Left kidney (tissue), 1 donor: ENCODE measurements at regions not wholly inside any gene's neighbourhood (a gene's known extent, or its start where the extent isn't known, plus 50 kb on each side); places are given as distances from the start of the nearest gene placed in this dataset.
"Not testable (repeated sequence)": the region's sequence is repeated elsewhere in the genome, so short reads cannot be mapped to it uniquely, and the experiment has no call there.

Experiments
- DNase-seq: peaks from one replicate; pipeline ENCODE4 v3.0.0-alpha.2; 2013

GRCh38 chr19:57033576-57033975 lies 86.2 kb upstream of the USP29 start:
- no peak for DNase-seq

DNA sequence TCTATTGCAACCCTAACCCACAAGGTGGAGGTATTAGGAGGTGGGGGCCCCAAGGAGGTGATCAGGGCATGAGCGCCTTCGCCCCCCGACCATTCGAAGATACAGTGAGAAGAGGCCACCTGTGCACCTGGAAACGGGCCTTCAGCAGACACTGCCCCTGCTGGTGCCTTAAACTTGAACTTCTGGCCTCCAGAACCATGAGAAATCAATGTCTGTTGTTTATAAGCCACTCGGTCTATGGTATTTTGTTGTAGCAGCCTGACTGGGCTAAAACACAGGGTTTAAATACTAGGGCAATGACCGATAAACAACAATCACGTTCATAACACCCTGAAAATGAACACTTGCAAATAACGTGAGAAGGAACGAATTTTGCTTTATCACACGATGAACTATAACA lies 85.2 kb upstream of the USP29 start:
- DNase-seq: no peak

- not testable (repeated sequence) for DNase-seq
These were observed 84.0 kb upstream of the USP29 start for GRCh38 chr19:57035740-57036139.

- peak; percentile 46 for DNase-seq
These were observed 82.2 kb upstream of the USP29 start for GRCh38 chr19:57037556-57037955.

GRCh38 chr19:57047743-57048142 lies 72.0 kb upstream of the USP29 start:
- no peak for DNase-seq

GRCh38 chr19:57050863-57051262 lies 68.9 kb upstream of the USP29 start:
- DNase-seq: no peak

DNA sequence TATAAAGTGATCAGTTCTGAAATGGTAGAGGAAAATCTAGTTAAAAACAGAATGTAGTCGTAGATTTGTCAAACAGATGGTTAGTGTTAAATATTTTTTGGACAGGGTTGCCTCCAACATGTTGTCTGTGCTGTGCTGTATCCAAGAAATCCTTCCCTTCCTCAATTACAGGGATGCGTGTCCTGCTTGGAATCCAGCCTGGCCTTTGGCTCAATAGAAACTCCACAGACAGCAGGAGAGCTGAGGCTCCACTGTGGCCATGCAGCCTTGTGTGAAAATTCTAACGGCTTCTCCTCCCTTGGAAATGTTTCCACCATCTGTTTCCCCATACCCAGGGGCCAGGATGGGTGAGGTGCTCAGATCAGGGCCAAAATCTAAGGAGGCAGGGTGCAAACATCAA lies 67.7 kb upstream of the USP29 start:
- DNase-seq: no peak

DNA sequence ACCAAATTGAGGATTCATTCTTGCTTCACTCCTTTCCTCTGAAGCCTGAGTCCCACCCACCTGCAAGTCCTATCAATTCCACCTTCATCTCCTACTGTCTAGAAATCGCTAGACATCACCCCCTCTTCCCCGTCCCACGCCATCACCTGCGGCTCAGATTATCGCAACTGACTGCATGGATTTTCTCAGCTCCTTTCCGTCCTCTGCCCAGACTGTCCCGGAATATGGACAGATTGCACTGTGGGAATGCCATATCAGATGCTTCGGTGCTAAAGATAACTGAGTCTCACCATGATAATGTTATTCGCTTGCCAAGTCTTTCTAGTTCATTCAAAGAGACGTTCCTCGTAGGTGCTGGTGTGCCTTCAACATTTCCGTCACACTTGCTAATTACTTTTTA lies 66.4 kb upstream of the USP29 start:
- no peak for DNase-seq

DNA sequence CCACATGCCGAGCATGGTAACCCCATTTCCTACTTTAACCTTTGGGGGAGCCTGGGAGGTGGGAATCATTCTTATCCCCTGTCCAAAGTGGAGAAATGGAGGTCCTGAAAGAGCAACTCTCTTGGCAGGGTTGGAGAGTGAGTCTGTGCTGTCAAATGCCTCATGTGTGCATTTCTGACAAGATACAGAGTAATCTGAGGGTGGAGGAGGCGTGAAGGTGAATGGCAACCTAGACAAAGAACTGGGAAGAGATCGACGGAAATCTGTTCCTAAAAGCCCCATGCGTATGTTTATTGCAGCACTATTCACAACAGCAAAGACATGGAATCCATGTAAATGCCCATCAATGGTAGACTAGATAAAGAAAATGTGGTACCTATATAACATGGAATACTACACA lies 63.8 kb upstream of the USP29 start:
- no peak for DNase-seq

DNA sequence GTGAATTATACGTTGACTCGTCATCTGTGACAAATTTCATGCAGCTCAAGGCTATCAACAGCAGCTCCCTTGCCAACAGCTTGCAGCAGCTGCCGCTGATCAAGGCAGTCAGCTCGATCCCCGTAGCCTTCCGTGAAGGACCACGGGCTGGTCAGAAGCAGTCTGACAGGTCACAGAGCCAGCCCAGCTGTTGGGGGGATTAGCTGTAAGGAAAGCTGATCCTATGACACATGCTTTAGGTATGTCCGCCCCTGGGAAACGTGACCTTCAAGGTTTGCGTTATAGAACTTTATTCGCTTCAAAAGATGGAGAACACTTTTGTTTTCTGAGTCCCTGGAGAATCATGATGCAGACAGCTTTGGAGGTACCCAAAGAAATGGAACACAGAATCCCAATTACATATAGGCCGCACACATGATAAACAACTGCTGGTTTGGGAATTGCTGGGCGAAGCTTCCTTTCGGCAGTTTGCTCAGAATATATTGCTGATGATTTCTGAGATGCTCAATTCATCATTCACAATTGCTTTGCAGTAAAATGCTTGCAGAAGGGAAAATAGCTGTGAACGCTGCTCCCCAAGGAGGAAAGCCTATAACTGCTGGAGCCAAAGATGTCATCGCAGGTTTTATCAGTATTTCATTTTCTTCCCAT lies 62.6 kb upstream of the USP29 start:
- DNase-seq: peak; percentile 90

DNA sequence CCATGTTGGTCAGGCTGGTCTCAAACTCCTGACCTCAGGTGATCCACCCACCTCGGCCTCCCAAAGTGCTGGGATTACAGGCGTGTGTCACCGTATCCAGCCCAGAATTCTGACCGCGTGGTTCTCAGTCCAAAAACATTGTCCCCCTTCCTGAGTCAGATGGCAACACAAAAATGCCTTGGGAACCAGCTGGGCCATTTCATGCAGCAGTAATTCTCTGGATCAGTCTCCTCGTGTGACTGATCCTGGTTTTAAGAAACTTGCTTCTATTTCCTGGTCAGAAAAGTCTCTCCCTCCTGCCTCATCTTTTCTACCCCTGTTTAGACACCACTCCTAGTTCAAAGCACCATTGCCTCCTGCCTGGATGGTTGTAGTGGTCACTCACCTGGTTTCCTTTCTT lies 60.9 kb upstream of the USP29 start:
- no peak for DNase-seq

- no peak for DNase-seq
These were observed 56.7 kb upstream of the USP29 start for GRCh38 chr19:57063070-57063469.

GRCh38 chr19:57067440-57067839 lies 52.3 kb upstream of the USP29 start:
- no peak for DNase-seq

DNA sequence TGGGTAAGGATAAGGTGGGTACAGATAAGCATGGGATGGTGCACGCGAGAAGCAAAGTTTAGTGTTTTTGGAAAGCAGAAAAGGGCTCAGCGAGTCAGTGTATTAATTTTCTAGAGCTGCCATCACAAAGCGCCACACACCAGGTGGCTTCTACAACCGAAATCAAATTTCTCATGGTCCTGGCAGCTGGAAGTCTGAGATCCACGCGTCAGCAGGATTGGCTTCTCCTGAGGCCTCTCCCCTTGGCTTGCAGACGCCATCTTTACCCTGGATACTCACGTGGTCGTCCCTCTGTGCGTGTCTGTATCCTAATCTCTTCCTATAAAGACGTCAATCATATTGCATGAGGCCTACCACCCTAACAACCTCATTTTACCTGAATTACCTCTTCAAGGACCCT lies 51.5 kb upstream of the USP29 start:
- no peak for DNase-seq

- DNase-seq: peak; percentile 84
These were observed 50.7 kb upstream of the USP29 start for GRCh38 chr19:57068921-57069697.
